ENCODE measurements at regions not wholly inside any gene's neighbourhood (a gene's known extent, or its start where the extent isn't known, plus 50 kb on each side); places are given as distances from the start of the nearest gene placed in this dataset.

DNA sequence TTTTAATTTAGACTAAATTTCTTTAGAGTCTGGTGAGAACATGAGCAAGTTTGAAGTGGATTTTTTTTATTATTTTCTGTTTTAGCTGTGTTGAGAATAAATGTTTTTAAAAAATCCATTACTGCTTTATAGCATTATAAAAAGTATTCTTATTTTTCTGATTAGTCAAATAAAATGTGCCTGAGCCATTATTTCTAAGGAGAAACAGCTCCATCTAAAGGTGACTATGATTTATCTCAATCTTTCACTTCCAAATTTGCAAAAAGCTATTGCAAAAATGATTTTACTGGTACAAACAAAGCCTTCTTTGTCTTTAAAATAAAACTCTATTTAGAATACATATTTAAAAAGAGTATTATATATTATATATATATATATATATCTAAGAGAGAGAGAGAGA is 959.2 kb downstream of the FAM133A start:
- TF ChIP-seq, protein P1, sequence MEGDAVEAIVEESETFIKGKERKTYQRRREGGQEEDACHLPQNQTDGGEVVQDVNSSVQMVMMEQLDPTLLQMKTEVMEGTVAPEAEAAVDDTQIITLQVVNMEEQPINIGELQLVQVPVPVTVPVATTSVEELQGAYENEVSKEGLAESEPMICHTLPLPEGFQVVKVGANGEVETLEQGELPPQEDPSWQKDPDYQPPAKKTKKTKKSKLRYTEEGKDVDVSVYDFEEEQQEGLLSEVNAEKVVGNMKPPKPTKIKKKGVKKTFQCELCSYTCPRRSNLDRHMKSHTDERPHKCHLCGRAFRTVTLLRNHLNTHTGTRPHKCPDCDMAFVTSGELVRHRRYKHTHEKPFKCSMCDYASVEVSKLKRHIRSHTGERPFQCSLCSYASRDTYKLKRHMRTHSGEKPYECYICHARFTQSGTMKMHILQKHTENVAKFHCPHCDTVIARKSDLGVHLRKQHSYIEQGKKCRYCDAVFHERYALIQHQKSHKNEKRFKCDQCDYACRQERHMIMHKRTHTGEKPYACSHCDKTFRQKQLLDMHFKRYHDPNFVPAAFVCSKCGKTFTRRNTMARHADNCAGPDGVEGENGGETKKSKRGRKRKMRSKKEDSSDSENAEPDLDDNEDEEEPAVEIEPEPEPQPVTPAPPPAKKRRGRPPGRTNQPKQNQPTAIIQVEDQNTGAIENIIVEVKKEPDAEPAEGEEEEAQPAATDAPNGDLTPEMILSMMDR (conservative IDR thresholded peaks at IDR 0.05) = peak; percentile 16
- no peak for TF ChIP-seq ZFX (IDR thresholded peaks at IDR 0.05)
